ENCODE measurements at regions not wholly inside any gene's neighbourhood (a gene's known extent, or its start where the extent isn't known, plus 50 kb on each side); places are given as distances from the start of the nearest gene placed in this dataset.

DNA sequence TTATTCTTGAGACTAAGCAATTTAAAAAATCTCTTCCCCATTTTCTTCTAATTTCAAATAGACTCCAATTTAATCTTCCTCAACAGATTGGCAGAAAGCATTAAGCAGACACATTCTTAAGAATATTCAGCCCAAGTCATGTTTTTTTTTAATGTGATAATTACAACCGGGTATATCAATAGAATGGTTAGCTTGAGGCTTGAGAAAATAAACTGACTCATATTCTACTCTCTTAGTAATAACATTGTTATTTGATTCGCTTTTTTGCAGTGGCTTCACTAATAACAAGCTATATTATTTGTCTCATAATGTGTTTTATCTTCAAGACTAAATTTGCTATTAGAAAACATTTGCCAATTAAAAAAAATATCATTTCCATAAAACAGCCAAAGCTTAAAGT is 488.6 kb upstream of the RGS18 start:
- H3K23ac ChIP-seq (ENCODE audit: low read depth, low read length) = no peak overlapping the region
- H4K5ac ChIP-seq (ENCODE audit: low read depth, low read length) = no peak overlapping the region
- no peak overlapping the region for H2BK15ac ChIP-seq (ENCODE audit: low read depth, low read length)
- H3K27ac ChIP-seq (ENCODE audit: insufficient read depth, low read length) = no peak overlapping the region
- H3K56ac ChIP-seq (ENCODE audit: extremely low read depth, insufficient read depth, low read length) = no peak overlapping the region
- H3K79me1 ChIP-seq (ENCODE audit: low read depth in 1 of 2, low read length in 2 of 2) = no peaks in the 10 kb centered on the region
- DNase-seq (peak; percentile 35), ATAC-seq (ENCODE audit: low read depth) (no peak)
- in situ Hi-C loops (cut with MboI; ENCODE audit: low sequenced_read_pairs) = no loop called here
- no peak overlapping the region for H2AK5ac ChIP-seq (ENCODE audit: low read depth, low read length)
- H3K9ac ChIP-seq (ENCODE audit: low read depth, low read length) = no peak overlapping the region
- no peaks in the 10 kb centered on the region for H3K36me3 ChIP-seq (ENCODE audit: control insufficient read depth, insufficient read depth, low read length)
- H4K20me1 ChIP-seq (ENCODE audit: insufficient read depth, low read length) = no peaks in the 10 kb centered on the region
- no peak overlapping the region for H2AFZ ChIP-seq (replicated peaks; ENCODE audit: low read length, poor library complexity)
- H3K14ac ChIP-seq (replicated peaks; ENCODE audit: low read depth, low read length) = no peak overlapping the region
- no peak overlapping the region for H2BK20ac ChIP-seq (ENCODE audit: low read depth, low read length)
- no peak overlapping the region for H3K4ac ChIP-seq (ENCODE audit: low read depth, low read length)
- TF ChIP-seq NFE2L2 (IDR thresholded peaks at IDR 0.05; ENCODE audit: low read depth, low read length) (no peak), MXI1 (IDR thresholded peaks at IDR 0.05; ENCODE audit: borderline replicate concordance, low read depth, low read length) (no peak), MAZ (IDR thresholded peaks at IDR 0.05; ENCODE audit: borderline replicate concordance, low read depth, low read length) (no peak), CHD1 (IDR thresholded peaks at IDR 0.05; ENCODE audit: low read depth, low read length) (no peak), RFX5 (IDR thresholded peaks at IDR 0.05; ENCODE audit: low read depth, low read length) (no peak), SMC3 (IDR thresholded peaks at IDR 0.05; ENCODE audit: low read depth, low read length) (no peak), RCOR1 (IDR thresholded peaks at IDR 0.05; ENCODE audit: insufficient replicate concordance, low read length) (no peak), POLR2A (IDR thresholded peaks at IDR 0.05; ENCODE audit: low read depth, low read length) (no peak), CEBPB (IDR thresholded peaks at IDR 0.05; ENCODE audit: low read depth, low read length) (no peak), RAD21 (IDR thresholded peaks at IDR 0.05; ENCODE audit: low read length) (no peak), MAFK (IDR thresholded peaks at IDR 0.05; ENCODE audit: low read depth, low read length) (no peak), ELK1 (IDR thresholded peaks at IDR 0.05; ENCODE audit: borderline replicate concordance, low read depth, low read length) (no peak), BHLHE40 (IDR thresholded peaks at IDR 0.05; ENCODE audit: low read depth, low read length) (no peak), FOS (IDR thresholded peaks at IDR 0.05; ENCODE audit: low read depth, low read length) (no peak)
- TF ChIP-seq, protein P1, sequence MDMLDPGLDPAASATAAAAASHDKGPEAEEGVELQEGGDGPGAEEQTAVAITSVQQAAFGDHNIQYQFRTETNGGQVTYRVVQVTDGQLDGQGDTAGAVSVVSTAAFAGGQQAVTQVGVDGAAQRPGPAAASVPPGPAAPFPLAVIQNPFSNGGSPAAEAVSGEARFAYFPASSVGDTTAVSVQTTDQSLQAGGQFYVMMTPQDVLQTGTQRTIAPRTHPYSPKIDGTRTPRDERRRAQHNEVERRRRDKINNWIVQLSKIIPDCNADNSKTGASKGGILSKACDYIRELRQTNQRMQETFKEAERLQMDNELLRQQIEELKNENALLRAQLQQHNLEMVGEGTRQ (IDR thresholded peaks at IDR 0.05; ENCODE audit: low read depth, low read length) = no peak
- TF ChIP-seq, protein P2, sequence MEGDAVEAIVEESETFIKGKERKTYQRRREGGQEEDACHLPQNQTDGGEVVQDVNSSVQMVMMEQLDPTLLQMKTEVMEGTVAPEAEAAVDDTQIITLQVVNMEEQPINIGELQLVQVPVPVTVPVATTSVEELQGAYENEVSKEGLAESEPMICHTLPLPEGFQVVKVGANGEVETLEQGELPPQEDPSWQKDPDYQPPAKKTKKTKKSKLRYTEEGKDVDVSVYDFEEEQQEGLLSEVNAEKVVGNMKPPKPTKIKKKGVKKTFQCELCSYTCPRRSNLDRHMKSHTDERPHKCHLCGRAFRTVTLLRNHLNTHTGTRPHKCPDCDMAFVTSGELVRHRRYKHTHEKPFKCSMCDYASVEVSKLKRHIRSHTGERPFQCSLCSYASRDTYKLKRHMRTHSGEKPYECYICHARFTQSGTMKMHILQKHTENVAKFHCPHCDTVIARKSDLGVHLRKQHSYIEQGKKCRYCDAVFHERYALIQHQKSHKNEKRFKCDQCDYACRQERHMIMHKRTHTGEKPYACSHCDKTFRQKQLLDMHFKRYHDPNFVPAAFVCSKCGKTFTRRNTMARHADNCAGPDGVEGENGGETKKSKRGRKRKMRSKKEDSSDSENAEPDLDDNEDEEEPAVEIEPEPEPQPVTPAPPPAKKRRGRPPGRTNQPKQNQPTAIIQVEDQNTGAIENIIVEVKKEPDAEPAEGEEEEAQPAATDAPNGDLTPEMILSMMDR (conservative IDR thresholded peaks at IDR 0.05; ENCODE audit: low read depth, low read length) = no peak
- H3K9me1 ChIP-seq (ENCODE audit: insufficient read depth, low read length) = no peaks in the 10 kb centered on the region
- H2BK5ac ChIP-seq (ENCODE audit: low read depth, low read length, poor library complexity, severe bottlenecking) = no peak overlapping the region
- no peaks in the 10 kb centered on the region for H3K9me3 ChIP-seq (ENCODE audit: control insufficient read depth, insufficient read depth, low read length)
- ChIA-PET CTCF (no interaction called here), POLR2A (ENCODE audit: unreplicated experiment) (no interaction called here)
- no peaks in the 10 kb centered on the region for H3K27me3 ChIP-seq (ENCODE audit: control insufficient read depth, insufficient read depth, low read length)
- H4K8ac ChIP-seq (ENCODE audit: low read depth in 2 of 2, low read length in 2 of 2) = no peak overlapping the region
- no peak overlapping the region for H3K18ac ChIP-seq (ENCODE audit: low read depth, low read length)
- no peak overlapping the region for H2BK120ac ChIP-seq (ENCODE audit: low read depth, low read length)
- H3K4me2 ChIP-seq (ENCODE audit: low read depth, low read length) = no peak overlapping the region
- no peak overlapping the region for H2AK9ac ChIP-seq (replicated peaks; ENCODE audit: low read depth, low read length, poor library complexity)
- no peak overlapping the region for H4K91ac ChIP-seq (ENCODE audit: insufficient read depth, low read depth, low read length)
- dilution Hi-C loops (cut with HindIII; ENCODE audit: low sequenced_read_pairs, unreplicated experiment) = no loop called here
- intact Hi-C loops (cut with micrococcal nuclease) = no loop called here
- no TSS peak for BruUV-seq (replicated peaks)
- no peaks in the 10 kb centered on the region for H3K4me1 ChIP-seq (ENCODE audit: control insufficient read depth, insufficient read depth, low read length)
- H3K4me3 ChIP-seq (ENCODE audit: insufficient read depth, low read depth, low read length) = no peak overlapping the region
- WGBS, 2 experiments (ENCODE audit: extremely low coverage in 2 of 2, insufficient read length in 1 of 2) = no CpG with 5 or more reads among the region's 2 CpGs

All from IMR-90 (cell line).